Gastrocnemius medialis (tissue), 4 donors: ENCODE measurements at regions not wholly inside any gene's neighbourhood (a gene's known extent, or its start where the extent isn't known, plus 50 kb on each side); places are given as distances from the start of the nearest gene placed in this dataset.

Experiments used
- ATAC-seq, 2 donors: fragments of 150-250 bp; one replicate each; pipeline ENCODE4 v1.9.1; 2016
- DNase-seq, 2 donors: peaks; one replicate each; pipeline ENCODE4 v3.0.0-alpha.2; 2019
- H3K27ac ChIP-seq, 4 donors: fragments of 200-600 bp; sonication (generic); 1 replicate in 1 of 4; 2 replicates in 3 of 4; pipeline ENCODE4 v1.5.1; 2016 to 2018; ENCODE audit warnings: mild to moderate bottlenecking in 2 of 4, moderate library complexity in 1 of 4
- H3K27me3 ChIP-seq, 3 donors: fragments of 200-600 bp; sonication (generic) in 2 of 3; 1 replicate in 1 of 3; 2 replicates in 2 of 3; pipeline versions ENCODE4 v1.5.1 to v1.6.0; 2016 to 2019; ENCODE audit warnings: mild to moderate bottlenecking in 1 of 3, moderate library complexity in 1 of 3
- H3K36me3 ChIP-seq, 2 donors: fragments of 200-600 bp; sonication (generic) in 1 of 2; one replicate each; pipeline ENCODE4 v1.5.1; 2017 to 2018
- H3K4me1 ChIP-seq, 2 donors: fragments of 200-600 bp; sonication (generic) in 1 of 2; one replicate each; pipeline ENCODE4 v1.5.1; 2016 to 2017; ENCODE audit warnings: mild to moderate bottlenecking in 2 of 2
- H3K4me3 ChIP-seq, 4 donors: fragments of 200-600 bp; sonication (generic) in 3 of 4; 1 replicate in 1 of 4; 2 replicates in 3 of 4; pipeline ENCODE4 v1.5.1; 2016 to 2019; ENCODE audit warnings: mild to moderate bottlenecking in 2 of 4
- H3K9me3 ChIP-seq, 3 donors: fragments of 200-600 bp; sonication (generic) in 2 of 3; 1 replicate in 1 of 3; 2 replicates in 2 of 3; pipeline ENCODE4 v1.5.1; 2016 to 2019
- POLR2A ChIP-seq, 2 donors: fragments of 450-650 bp; IDR thresholded peaks; one replicate each; pipeline ENCODE4 v1.6.1; 2017; ENCODE audit warnings: antibody characterized with exemption in 2 of 2, mild to moderate bottlenecking in 2 of 2, moderate library complexity in 2 of 2
- in situ Hi-C, 4 donors: fragments of 200-750 bp; cut with MboI; loops; one replicate each; pipeline versions ENCODE4 v1.15.0 to v1.8.0; 2017; ENCODE audit warnings: low sequenced_read_pairs in 4 of 4
- intact Hi-C: fragments of 100-400 bp; cut with DNase I; formaldehyde crosslinking; loops from one replicate; pipeline ENCODE4 v1.15.1; 2023; ENCODE audit warnings: low total_unique reads
- microRNA counts, 2 donors: library from miRNA; unstranded; fragments of <30 nt; microRNA quantifications; one replicate each; lab custom pipeline; 2016
- microRNA-seq, 2 donors: library from miRNA; unstranded; fragments of <30 nt; microRNA quantifications; one replicate each; pipeline ENCODE4, GENCODE V29; 2016; ENCODE audit warnings: borderline replicate concordance in 2 of 2
- TF ChIP-seq, protein P1 (sequence below), 5 experiments: fragments of 450-650 bp in 3 of 5; fragments of 200-600 bp in 2 of 5; sonication (generic) in 2 of 5; IDR thresholded peaks in 4 of 5; conservative IDR thresholded peaks in 1 of 5; 1 replicate in 4 of 5; 2 replicates in 1 of 5; pipeline ENCODE4 v1.5.1; 2016 to 2019; ENCODE audit warnings: antibody characterized with exemption in 5 of 5, mild to moderate bottlenecking in 3 of 5, moderate library complexity in 3 of 5

GRCh38 chr9:32326146-32326545, 58.3 kb upstream of the ACO1 start:
- in situ Hi-C loops: no loop called here
- intact Hi-C loops: no loop called here
- H3K27ac ChIP-seq: no peak overlapping the region
- no peaks in the 10 kb centered on the region for H3K4me1 ChIP-seq
- no peaks in the 10 kb centered on the region for H3K9me3 ChIP-seq
- no peaks in the 10 kb centered on the region for H3K36me3 ChIP-seq
- ATAC-seq (no peak), DNase-seq (no peak)
- no peak overlapping the region for H3K4me3 ChIP-seq
- TF ChIP-seq POLR2A (IDR thresholded peaks at IDR 0.05): no peak
- TF ChIP-seq, protein P1, sequence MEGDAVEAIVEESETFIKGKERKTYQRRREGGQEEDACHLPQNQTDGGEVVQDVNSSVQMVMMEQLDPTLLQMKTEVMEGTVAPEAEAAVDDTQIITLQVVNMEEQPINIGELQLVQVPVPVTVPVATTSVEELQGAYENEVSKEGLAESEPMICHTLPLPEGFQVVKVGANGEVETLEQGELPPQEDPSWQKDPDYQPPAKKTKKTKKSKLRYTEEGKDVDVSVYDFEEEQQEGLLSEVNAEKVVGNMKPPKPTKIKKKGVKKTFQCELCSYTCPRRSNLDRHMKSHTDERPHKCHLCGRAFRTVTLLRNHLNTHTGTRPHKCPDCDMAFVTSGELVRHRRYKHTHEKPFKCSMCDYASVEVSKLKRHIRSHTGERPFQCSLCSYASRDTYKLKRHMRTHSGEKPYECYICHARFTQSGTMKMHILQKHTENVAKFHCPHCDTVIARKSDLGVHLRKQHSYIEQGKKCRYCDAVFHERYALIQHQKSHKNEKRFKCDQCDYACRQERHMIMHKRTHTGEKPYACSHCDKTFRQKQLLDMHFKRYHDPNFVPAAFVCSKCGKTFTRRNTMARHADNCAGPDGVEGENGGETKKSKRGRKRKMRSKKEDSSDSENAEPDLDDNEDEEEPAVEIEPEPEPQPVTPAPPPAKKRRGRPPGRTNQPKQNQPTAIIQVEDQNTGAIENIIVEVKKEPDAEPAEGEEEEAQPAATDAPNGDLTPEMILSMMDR (IDR thresholded peaks at IDR 0.05 in 4 of 5, conservative IDR thresholded peaks at IDR 0.05 in 1 of 5): no peak
- no peaks in the 10 kb centered on the region for H3K27me3 ChIP-seq

GRCh38 chr9:32331240-32331639, 53.2 kb upstream of the ACO1 start:
- H3K27me3 ChIP-seq: no peaks in the 10 kb centered on the region
- H3K4me3 ChIP-seq: no peak overlapping the region
- intact Hi-C loops (no loop called here), in situ Hi-C loops (no loop called here)
- H3K4me1 ChIP-seq: no peaks in the 10 kb centered on the region
- no peaks in the 10 kb centered on the region for H3K9me3 ChIP-seq
- H3K27ac ChIP-seq: no peak overlapping the region
- TF ChIP-seq POLR2A (IDR thresholded peaks at IDR 0.05): no peak
- TF ChIP-seq, protein P1 (IDR thresholded peaks at IDR 0.05 in 4 of 5, conservative IDR thresholded peaks at IDR 0.05 in 1 of 5): no peak
- no peaks in the 10 kb centered on the region for H3K36me3 ChIP-seq
- DNase-seq: no peak
- no peak for ATAC-seq

DNA sequence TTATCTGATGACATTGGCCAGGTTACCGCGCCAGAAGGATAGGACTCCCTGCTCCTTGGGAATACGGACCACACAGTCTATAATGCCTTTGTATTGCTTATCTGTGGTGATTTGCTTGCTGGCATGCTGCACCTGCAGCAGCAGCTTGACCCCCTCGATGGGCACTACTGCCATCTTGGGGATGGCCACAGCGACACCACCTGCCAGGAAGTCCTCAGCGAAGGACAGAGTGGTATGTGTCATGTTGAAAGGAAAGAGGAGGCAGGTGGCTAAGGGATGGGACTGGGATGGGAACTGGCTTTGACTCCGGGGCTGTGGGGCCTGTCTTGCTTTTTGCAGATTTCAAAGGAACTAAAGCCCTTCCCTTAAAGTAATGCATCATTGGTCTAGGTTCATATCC, 50.3 kb upstream of the ACO1 start:
- in situ Hi-C loops (no loop called here), intact Hi-C loops (no loop called here)
- no peak for ATAC-seq
- TF ChIP-seq, protein P1 (IDR thresholded peaks at IDR 0.05 in 4 of 5, conservative IDR thresholded peaks at IDR 0.05 in 1 of 5): no peak
- TF ChIP-seq POLR2A (IDR thresholded peaks at IDR 0.05): no peak
- Histone ChIP-seq H3K27me3 (no peaks in the 10 kb centered on the region), H3K27ac (no peak overlapping the region), H3K36me3 (no peaks in the 10 kb centered on the region), H3K9me3 (no peaks in the 10 kb centered on the region), H3K4me3 (no peak overlapping the region), H3K4me1 (no peaks in the 10 kb centered on the region)
- no peak for DNase-seq

MicroRNAs in the stretch of these regions (microRNA counts, 767-probe panel; counts per million panel counts)
- microRNA hsa-miR-873-5p (lab: Ali Mortazavi, UCI) (356 to 448 counts per million in 2 donors), microRNA hsa-miR-876-3p (lab: Ali Mortazavi, UCI) (356 to 448 counts per million in 2 donors), microRNA hsa-miR-876-5p (lab: Ali Mortazavi, UCI) (356 to 448 counts per million in 2 donors)

Small RNAs in the stretch of these regions (microRNA-seq; reads per million reads assigned to microRNA genes)
- gene MIR873: 0 reads per million in 2 donors
- gene MIR876: 0 reads per million in 2 donors
